Suprapubic skin (tissue), 4 donors: ENCODE measurements at regions not wholly inside any gene's neighbourhood (a gene's known extent, or its start where the extent isn't known, plus 50 kb on each side); places are given as distances from the start of the nearest gene placed in this dataset.
A peak's percentile ranks its signal among the peaks of the same experiment; 100 is the strongest.

Experiments used
- DNase-seq, 2 donors: peaks; one replicate each; pipeline ENCODE4 v3.0.0-alpha.2; 2019; ENCODE audit warnings: low spot score in 2 of 2
- H3K27ac ChIP-seq: fragments of 200-600 bp; sonication (generic); one replicate; pipeline ENCODE4 v1.5.1; 2019
- H3K27me3 ChIP-seq: fragments of 200-600 bp; sonication (generic); one replicate; pipeline ENCODE4 v1.5.1; 2019
- H3K36me3 ChIP-seq: fragments of 200-600 bp; sonication (generic); one replicate; pipeline ENCODE4 v1.5.1; 2019
- H3K4me1 ChIP-seq: fragments of 200-600 bp; sonication (generic); one replicate; pipeline ENCODE4 v1.5.1; 2019
- H3K4me3 ChIP-seq: fragments of 200-600 bp; sonication (generic); one replicate; pipeline ENCODE4 v1.5.1; 2019; ENCODE audit warnings: mild to moderate bottlenecking
- H3K9me3 ChIP-seq: fragments of 200-600 bp; sonication (generic); one replicate; pipeline ENCODE4 v1.5.1; 2019
- CTCF ChIP-seq, 2 donors: fragments of 200-600 bp in 1 of 2; fragments of 450-650 bp in 1 of 2; sonication (generic) in 1 of 2; IDR thresholded peaks; one replicate each; pipeline ENCODE4 v1.5.1; 2016 to 2019; ENCODE audit warnings: antibody characterized with exemption in 2 of 2, mild to moderate bottlenecking in 1 of 2, moderate library complexity in 1 of 2
- EP300 ChIP-seq: sonication (generic); formaldehyde crosslinking; IDR thresholded peaks from one replicate; pipeline ENCODE4 v1.6.1; 2017; ENCODE audit warnings: antibody characterized with exemption
- POLR2A ChIP-seq, 2 donors: fragments of 450-650 bp; IDR thresholded peaks; one replicate each; pipeline ENCODE4 v1.6.1; 2017; ENCODE audit warnings: antibody characterized with exemption in 2 of 2, mild to moderate bottlenecking in 2 of 2, moderate library complexity in 2 of 2
- POLR2AphosphoS5 ChIP-seq, 3 donors: sonication (generic); formaldehyde crosslinking; IDR thresholded peaks; one replicate each; pipeline ENCODE4 v1.6.1; 2017; ENCODE audit warnings: antibody characterized with exemption in 3 of 3
- WGBS: methylation state at CpG from one replicate; pipeline ENCODE4 v1.1.5; 2018; 5-methylcytosine and 5-hydroxymethylcytosine counted together

DNA sequence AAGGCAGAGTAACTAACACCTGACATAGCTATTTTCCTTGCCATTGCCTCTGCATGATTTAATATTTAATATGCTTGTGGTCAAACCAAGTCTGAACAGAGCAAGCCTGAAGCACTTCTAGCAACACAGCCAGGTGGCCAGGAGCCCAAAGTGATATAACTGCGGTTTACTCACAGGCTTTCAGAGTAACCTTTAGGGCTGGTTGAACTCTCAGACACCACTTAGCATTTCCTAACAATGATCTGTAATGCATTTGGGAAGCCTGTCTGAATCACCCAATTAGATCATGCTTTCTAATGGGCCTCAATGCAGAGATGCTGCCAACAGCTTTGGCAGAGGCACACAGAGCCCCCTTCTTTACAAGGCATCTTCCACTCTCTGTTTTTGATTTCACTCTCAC lies 96.1 kb downstream of the FDX1 start:
- Histone ChIP-seq H3K4me1 (peaks cover 8% of the 10 kb centered on the region), H3K36me3 (no peaks in the 10 kb centered on the region), H3K27ac (peak overlapping the region; percentile 15), H3K27me3 (no peaks in the 10 kb centered on the region), H3K4me3 (no peak overlapping the region), H3K9me3 (no peaks in the 10 kb centered on the region)
- WGBS, result 30% methylated on average over 1 of the region's 1 CpG
- no peak for TF ChIP-seq EP300
- no peak for TF ChIP-seq POLR2A (IDR thresholded peaks at IDR 0.05)
- TF ChIP-seq POLR2AphosphoS5 (IDR thresholded peaks at IDR 0.05), result no peak
- TF ChIP-seq CTCF (IDR thresholded peaks at IDR 0.05), result no peak
- no peak for DNase-seq

DNA sequence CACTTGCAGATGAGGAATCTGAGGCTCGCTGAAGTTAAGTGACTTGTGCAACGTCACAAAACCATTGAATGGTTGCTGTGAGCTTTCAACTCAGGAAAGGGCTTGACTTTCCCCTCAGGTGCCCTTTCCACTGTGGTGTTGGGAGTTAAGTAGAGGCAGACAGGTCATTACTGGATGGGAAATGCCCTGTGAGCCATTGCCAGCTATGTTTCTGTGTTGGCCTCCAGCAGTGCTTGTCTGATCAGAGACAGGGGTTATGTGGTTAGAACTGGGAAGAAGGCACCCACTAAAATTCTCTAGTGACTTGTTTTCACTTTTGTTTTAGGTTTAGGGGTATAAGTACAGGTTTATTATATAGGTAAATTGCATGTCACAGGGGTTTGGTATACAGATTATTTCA lies 96.6 kb downstream of the FDX1 start:
- WGBS, result 53% methylated on average over 2 of the region's 2 CpGs
- Histone ChIP-seq H3K4me3 (no peak overlapping the region), H3K36me3 (no peaks in the 10 kb centered on the region), H3K27me3 (no peaks in the 10 kb centered on the region), H3K9me3 (no peaks in the 10 kb centered on the region), H3K27ac (peak overlapping the region; percentile 15), H3K4me1 (peaks cover 8% of the 10 kb centered on the region)
- DNase-seq, result no peak
- no peak for TF ChIP-seq POLR2AphosphoS5 (IDR thresholded peaks at IDR 0.05)
- TF ChIP-seq POLR2A (IDR thresholded peaks at IDR 0.05), result no peak
- TF ChIP-seq CTCF (IDR thresholded peaks at IDR 0.05), result no peak
- TF ChIP-seq EP300, result no peak
